C4-2B (cell line): ENCODE measurements at regions not wholly inside any gene's neighbourhood (a gene's known extent, or its start where the extent isn't known, plus 50 kb on each side); places are given as distances from the start of the nearest gene placed in this dataset.

ENCODE experiments used
- CTCF ChIP-seq: fragments of 450-650 bp; conservative IDR thresholded peaks from 2 replicates; pipeline ENCODE4 v1.5.1; 2017; ENCODE audit warnings: mild to moderate bottlenecking
- ZFX ChIP-seq: fragments of 450-650 bp; IDR thresholded peaks from 2 replicates; pipeline ENCODE4 v1.6.1; 2017

GRCh38 chr3:190996181-190996775 lies 133.8 kb upstream of the GMNC start:
- TF ChIP-seq CTCF (no peak), ZFX (no peak)
